K562 (cell line): ENCODE measurements at regions not wholly inside any gene's neighbourhood (a gene's known extent, or its start where the extent isn't known, plus 50 kb on each side); places are given as distances from the start of the nearest gene placed in this dataset.

Experiments
- ATAC-seq: fragments of 200-7000 bp; cut with Tn5 transposase; 3 replicates; pipeline ENCODE4 v1.9.1; 2020; ENCODE audit warnings: moderate library complexity
- BruUV-seq: library from RNA; stranded (reverse); fragments of 400-500 nt; replicated peaks from 2 replicates; lab custom pipeline; 2021; lab: Mats Ljungman, UMichigan
- CTCF ChIA-PET: fragments of 300-600 bp; formaldehyde crosslinking; extraction: SDS; loops from one replicate; lab custom pipeline; 2021; ENCODE audit warnings: low intra/inter-chr PET ratio; lab: Yijun Ruan, JAX
- POLR2A ChIA-PET: fragments of 300-600, 350-650 bp; sonication (Branson Sonifier 250); formaldehyde crosslinking; extraction: SDS; loops from one replicate; lab custom pipeline; 2021; ENCODE audit warnings: antibody characterized with exemption, inconsistent platforms; lab: Yijun Ruan, JAX
- DNase-seq, 4 experiments: peaks; one replicate each; pipeline versions ENCODE4 v3.0.0 to v3.0.0-alpha.2; 2011 to 2018; ENCODE audit warnings: low spot score in 3 of 4, mixed read lengths in 3 of 4; ENCODE audit errors: extremely low read depth in 1 of 4
- FAIRE-seq: peaks from 2 replicates; lab custom pipeline; 2011; peaks lifted over from hg19 to GRCh38; lab: Jason Lieb, UNC
- H2AFZ ChIP-seq: 2 replicates; pipeline ENCODE4 v1.6.0; 2011; ENCODE audit warnings: low read depth, low read length, control low read depth, inconsistent platforms
- H3K27ac ChIP-seq: fragments of 200-600 bp; 3 replicates; pipeline ENCODE4 v1.8.0; 2011; ENCODE audit warnings: low read depth, mild to moderate bottlenecking, control low read depth, inconsistent platforms, low read length, moderate library complexity, mixed read lengths; ENCODE audit errors: extremely low read depth
- H3K27me3 ChIP-seq, 2 experiments: fragments of 300-600 bp in 1 of 2; 2 replicates in 1 of 2; 3 replicates in 1 of 2; pipeline versions ENCODE4 v1.6.0 to v1.8.0; 2011; ENCODE audit warnings: inconsistent platforms in 2 of 2, low read length in 2 of 2, mild to moderate bottlenecking in 1 of 2, mixed read lengths in 1 of 2, moderate library complexity in 1 of 2; ENCODE audit not compliant: control insufficient read depth in 2 of 2, insufficient read depth in 2 of 2
- H3K36me3 ChIP-seq: fragments of 300-600 bp; 3 replicates; pipeline ENCODE4 v1.8.0; 2011; ENCODE audit warnings: mild to moderate bottlenecking, low read length, inconsistent platforms; ENCODE audit not compliant: control insufficient read depth, insufficient read depth
- H3K4me1 ChIP-seq, 2 experiments: fragments of 200-600 bp in 1 of 2; replicated peaks in 1 of 2; 2 replicates in 1 of 2; 3 replicates in 1 of 2; pipeline versions ENCODE4 v1.5.1 to v1.8.0; 2011; ENCODE audit warnings: inconsistent platforms in 2 of 2, low read length in 2 of 2, mild to moderate bottlenecking in 1 of 2, mixed read lengths in 1 of 2, moderate library complexity in 1 of 2; ENCODE audit not compliant: control insufficient read depth in 2 of 2, insufficient read depth in 2 of 2
- H3K4me2 ChIP-seq: 2 replicates; pipeline ENCODE4 v1.6.1; 2011; ENCODE audit warnings: low read length, control low read depth, inconsistent platforms, mixed read lengths; ENCODE audit not compliant: insufficient read depth
- H3K4me3 ChIP-seq: fragments of 200-600 bp; sonication (generic), shearing (Covaris generic); 2 replicates; pipeline ENCODE4 v1.5.1; 2016; ENCODE audit warnings: control low read depth, inconsistent platforms
- H3K79me2 ChIP-seq: fragments of 200-600 bp; 3 replicates; pipeline ENCODE4 v1.8.0; 2011; ENCODE audit warnings: low read length, inconsistent platforms; ENCODE audit not compliant: control insufficient read depth, insufficient read depth
- H3K9ac ChIP-seq, 2 experiments: 2 replicates each; pipeline versions ENCODE4 v1.6.0 to v1.6.1; 2011; ENCODE audit warnings: low read depth in 2 of 2, low read length in 2 of 2, control low read depth in 1 of 2, inconsistent platforms in 1 of 2, mild to moderate bottlenecking in 1 of 2, mixed read lengths in 1 of 2; ENCODE audit not compliant: insufficient read depth in 1 of 2
- H3K9me1 ChIP-seq: one replicate; pipeline ENCODE4 v1.6.0; 2011; ENCODE audit warnings: inconsistent platforms, mild to moderate bottlenecking, low read length, moderate library complexity; ENCODE audit not compliant: control insufficient read depth, insufficient read depth
- H3K9me3 ChIP-seq: replicated peaks from 2 replicates; pipeline ENCODE4 v1.5.1; 2011; ENCODE audit warnings: low read depth, low read length, inconsistent platforms; ENCODE audit not compliant: control insufficient read depth, insufficient read depth
- H4K20me1 ChIP-seq: replicated peaks from 2 replicates; pipeline ENCODE4 v1.6.1; 2011; ENCODE audit warnings: low read length, inconsistent platforms, mixed read lengths; ENCODE audit not compliant: control insufficient read depth, insufficient read depth
- JUND ChIP-seq, 2 experiments: IDR thresholded peaks; 2 replicates in 1 of 2; 3 replicates in 1 of 2; pipeline ENCODE4 v1.6.1; 2011; ENCODE audit warnings: borderline replicate concordance in 2 of 2, low read depth in 2 of 2, low read length in 2 of 2, improper control_type of control experiment in 1 of 2, missing biosample characterization in 1 of 2, missing genetic modification characterization in 1 of 2, missing genetic modification reagents in 1 of 2
- SRF ChIP-seq, 2 experiments: fragments of 250-450, 450-650 bp in 1 of 2; sonication (Bioruptor Pico) in 1 of 2; sonication (generic) in 1 of 2; formaldehyde crosslinking; IDR thresholded peaks; 2 replicates each; pipeline versions ENCODE4 v1.5.0 to v1.5.1; 2020 to 2022; ENCODE audit warnings: mild to moderate bottlenecking in 1 of 2, missing genetic modification reagents in 1 of 2
- STAT5B ChIP-seq: fragments of 250-450 bp; sonication (Bioruptor Pico); IDR thresholded peaks from 2 replicates; pipeline ENCODE4 v1.8.0; 2021; ENCODE audit warnings: mild to moderate bottlenecking, inconsistent platforms
- ZBTB1 ChIP-seq: sonication (generic); formaldehyde crosslinking; IDR thresholded peaks from 2 replicates; pipeline ENCODE4 v1.8.1; 2023; ENCODE audit warnings: missing genetic modification reagents, low read depth, mild to moderate bottlenecking, borderline replicate concordance
- ZNF639 ChIP-seq, 2 experiments: fragments of 200-800 bp in 1 of 2; sonication (Bioruptor generic) in 1 of 2; sonication (generic) in 1 of 2; formaldehyde crosslinking in 1 of 2; IDR thresholded peaks in 1 of 2; conservative IDR thresholded peaks in 1 of 2; 2 replicates each; pipeline versions ENCODE4 v1.5.0 to v1.6.1; 2016 to 2020; ENCODE audit warnings: missing compliant biosample characterization in 1 of 2, missing genetic modification characterization in 1 of 2, missing genetic modification reagents in 1 of 2
- whole genome bisulfite sequencing: fragments of 100-300 bp; shearing (Covaris generic); methylation state at CpG from one replicate; pipeline ENCODE4 v1.1.6; 2016; ENCODE audit warnings: low coverage, mixed read lengths; ENCODE audit not compliant: insufficient coverage; ENCODE audit errors: missing lambda C conversion rate; 5-methylcytosine and 5-hydroxymethylcytosine counted together
- in situ Hi-C: fragments of 300-500 bp; cut with MboI; formaldehyde crosslinking; loops from 4 replicates; pipeline ENCODE4 v1.15.0; 2018; ENCODE audit warnings: inconsistent platforms, mixed read lengths
- intact Hi-C: fragments of 100-400 bp; cut with micrococcal nuclease; formaldehyde crosslinking; loops from 2 replicates; pipeline ENCODE4 v1.14.2; 2022

GRCh38 chr2:153623020-153623419 is 144.5 kb upstream of the RPRM start:
- in situ Hi-C loops = no loop called here
- Histone ChIP-seq H3K9ac (no peak overlapping the region), H3K79me2 (no peaks in the 10 kb centered on the region), H3K4me1 (no peaks in the 10 kb centered on the region), H3K9me3 (no peaks in the 10 kb centered on the region), H3K9me1 (no peaks in the 10 kb centered on the region), H3K4me3 (no peak overlapping the region), H3K4me2 (no peak overlapping the region), H3K36me3 (no peaks in the 10 kb centered on the region), H3K27me3 (no peaks in the 10 kb centered on the region), H3K27ac (no peak overlapping the region), H2AFZ (no peak overlapping the region), H4K20me1 (no peaks in the 10 kb centered on the region)
- ATAC-seq (no peak), DNase-seq (no peak), FAIRE-seq (no peak)
- intact Hi-C loops = no loop called here
- TF ChIP-seq SRF (CRISPR knock-in tag; IDR thresholded peaks at IDR 0.05) (no peak), STAT5B (CRISPR knock-in tag) (no peak), JUND (IDR thresholded peaks at IDR 0.05; ENCODE audit: borderline replicate concordance, low read depth, low read length) (no peak), JUND (tag; IDR thresholded peaks at IDR 0.05; ENCODE audit: borderline replicate concordance, low read depth, low read length) (no peak), ZBTB1 (CRISPR knock-in tag) (no peak), ZNF639 (CRISPR knock-in tag; conservative IDR thresholded peaks at IDR 0.05 in 1 of 2, IDR thresholded peaks at IDR 0.05 in 1 of 2) (no peak)
- no TSS peak for BruUV-seq
- POLR2A ChIA-PET = no interaction called here
- CTCF ChIA-PET = no interaction called here
- WGBS = 0% methylated on average over 1 of the region's 1 CpG
